COLO668 (cell line): ENCODE measurements at regions not wholly inside any gene's neighbourhood (a gene's known extent, or its start where the extent isn't known, plus 50 kb on each side); places are given as distances from the start of the nearest gene placed in this dataset.
"Not testable (repeated sequence)": the region's sequence is repeated elsewhere in the genome, so short reads cannot be mapped to it uniquely, and the experiment has no call there.

Source experiments
- DNase-seq: peaks from one replicate; lab custom pipeline; 2025; ENCODE audit not compliant: unreplicated experiment; lab: John Stamatoyannopoulos, UW

DNA sequence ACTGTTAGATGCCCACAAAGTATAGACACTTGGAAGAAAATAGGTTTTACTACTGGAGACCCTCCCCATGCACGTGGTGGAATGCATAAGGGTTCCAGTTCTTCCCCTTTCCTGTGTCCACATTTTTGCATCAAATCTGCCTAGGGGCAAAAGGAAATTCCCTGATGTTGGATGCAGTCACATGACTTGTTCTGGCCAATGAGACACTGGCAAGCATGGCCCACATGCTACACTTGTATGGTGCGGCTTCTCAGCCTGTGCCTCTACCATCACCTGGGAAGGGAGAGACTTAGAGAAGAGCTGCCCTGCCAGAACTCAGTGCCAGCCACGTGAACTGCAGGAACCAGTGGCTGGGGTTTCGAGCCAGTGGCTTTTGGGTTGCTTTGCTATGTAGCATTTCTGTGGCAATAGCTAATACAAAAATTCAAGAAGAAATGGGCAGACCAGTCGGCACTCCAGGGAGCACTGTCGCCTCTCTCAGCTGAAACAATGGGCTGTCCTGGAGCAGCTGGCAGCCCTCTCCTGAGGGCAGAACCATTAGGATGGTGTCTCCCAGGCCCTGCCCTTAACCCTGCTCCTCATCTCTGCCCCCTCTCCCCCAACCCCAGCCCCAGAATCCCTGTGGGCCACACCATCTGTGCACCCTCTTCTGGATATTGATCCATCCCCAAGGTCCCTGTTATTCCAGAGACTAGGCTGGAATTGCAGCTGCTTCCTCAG, 634.0 kb downstream of the UQCRFS1 start:
- no peak for DNase-seq

DNA sequence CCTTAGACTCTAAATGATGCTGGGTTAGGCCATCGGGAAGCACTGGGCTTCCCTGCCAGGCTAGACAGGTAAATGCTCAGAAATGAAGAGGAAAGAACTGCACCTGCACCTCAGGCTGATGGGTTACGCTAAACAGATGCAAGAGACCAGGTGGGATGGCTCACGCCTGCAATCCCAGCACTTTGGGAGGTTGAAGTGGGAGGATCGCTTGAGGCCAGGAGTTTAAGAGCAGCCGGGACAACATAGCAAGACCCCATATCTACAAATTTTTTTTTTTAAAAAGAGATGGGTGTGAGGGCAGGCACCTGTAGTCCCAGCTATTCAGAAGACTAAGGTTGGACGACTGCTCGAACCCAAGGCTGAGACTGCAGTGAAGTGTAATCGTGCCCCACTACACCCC, 634.7 kb downstream of the UQCRFS1 start:
- no peak for DNase-seq

DNA sequence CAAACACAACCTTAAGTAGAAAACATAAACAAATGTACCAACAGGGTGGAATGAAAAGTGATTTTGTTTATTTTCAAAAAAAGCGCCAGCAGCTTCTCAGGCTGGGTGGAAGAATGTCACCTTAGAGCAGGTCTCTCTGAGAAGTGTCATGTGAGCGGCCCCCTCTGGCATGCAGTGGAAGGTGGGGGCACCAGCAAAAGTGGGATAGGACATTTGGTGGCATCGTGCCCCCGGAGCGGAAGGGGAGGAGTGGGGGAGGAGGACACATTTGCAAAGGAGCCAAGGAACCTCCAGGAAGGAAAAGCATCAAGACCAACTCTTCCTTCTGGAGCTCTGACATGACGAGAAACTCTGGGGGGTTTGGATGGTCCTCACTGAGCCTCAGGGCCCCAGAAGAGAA, 635.3 kb downstream of the UQCRFS1 start:
- DNase-seq, result no peak

DNA sequence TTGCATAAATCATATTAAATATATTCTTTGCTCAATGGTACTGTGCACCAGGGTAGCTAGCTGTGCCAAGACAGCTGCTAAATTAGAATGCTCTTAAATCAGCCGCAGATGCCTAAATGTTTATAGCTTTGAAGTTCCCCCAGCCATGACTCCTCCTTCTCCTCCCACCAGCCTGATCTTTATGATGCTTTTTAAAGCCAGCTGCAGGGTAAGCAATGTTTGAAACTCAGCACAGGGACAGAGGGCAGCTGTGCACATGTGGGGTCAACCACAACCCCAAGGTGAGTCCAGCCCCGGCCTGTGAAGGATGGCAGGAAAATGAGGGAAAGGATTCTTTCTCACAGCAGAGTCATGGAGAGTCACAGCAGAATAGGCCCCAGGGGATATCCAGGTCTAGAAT, 635.7 kb downstream of the UQCRFS1 start:
- DNase-seq, result no peak

DNA sequence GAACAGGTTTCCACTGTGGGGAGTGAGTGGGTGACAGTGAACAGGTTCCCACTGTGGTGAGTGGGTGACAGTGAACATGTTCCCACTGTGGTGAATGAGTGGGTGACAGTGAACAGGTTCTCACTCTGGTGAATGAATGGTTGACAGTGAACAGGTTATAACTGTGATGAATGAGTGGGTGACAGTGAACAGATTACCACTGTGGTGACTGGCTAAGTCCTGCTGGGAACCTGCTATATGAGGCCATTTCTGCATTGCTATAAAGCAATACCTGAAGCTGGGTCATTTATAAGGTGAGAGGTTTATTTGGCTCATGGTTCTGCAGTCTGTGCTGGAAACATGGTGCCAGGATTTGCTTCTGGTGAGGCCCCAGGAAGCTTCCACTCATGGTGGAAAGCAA, 637.1 kb downstream of the UQCRFS1 start:
- no peak for DNase-seq

DNA sequence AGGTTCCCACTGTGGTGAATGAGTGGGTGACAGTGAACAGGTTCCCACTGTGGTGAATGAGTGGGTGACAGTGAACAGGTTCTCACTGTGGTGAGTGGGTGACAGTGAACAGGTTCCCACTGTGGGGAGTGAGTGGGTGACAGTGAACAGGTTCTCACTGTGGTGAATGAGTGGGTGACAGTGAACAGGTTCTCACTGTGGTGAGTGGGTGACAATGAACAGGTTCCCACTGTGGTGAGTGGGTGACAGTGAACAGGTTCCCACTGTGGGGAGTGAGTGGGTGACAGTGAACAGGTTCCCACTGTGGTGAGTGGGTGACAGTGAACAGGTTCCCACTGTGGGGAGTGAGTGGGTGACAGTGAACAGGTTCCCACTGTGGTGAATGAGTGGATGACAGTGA, 637.6 kb downstream of the UQCRFS1 start:
- not testable (repeated sequence) for DNase-seq

DNA sequence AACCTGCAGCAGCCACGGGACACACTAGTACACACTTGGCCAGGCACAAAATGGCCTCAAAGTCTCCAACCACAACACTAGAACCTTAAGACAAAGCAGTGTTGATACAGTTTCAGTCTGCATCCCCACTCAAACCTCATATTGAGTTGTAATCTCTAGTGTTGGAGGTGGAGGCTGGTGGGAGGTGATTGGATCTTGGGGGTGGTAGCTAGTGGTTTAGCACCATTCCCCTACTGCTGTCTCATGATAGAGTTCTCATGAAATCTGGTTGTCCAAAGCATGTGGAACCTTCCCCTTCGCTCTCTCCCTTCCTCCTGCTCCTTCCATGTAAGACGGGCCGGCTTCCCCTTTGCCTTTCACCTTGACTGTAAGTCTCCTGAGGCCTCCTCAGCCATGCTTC, 638.7 kb downstream of the UQCRFS1 start:
- DNase-seq, result no peak

DNA sequence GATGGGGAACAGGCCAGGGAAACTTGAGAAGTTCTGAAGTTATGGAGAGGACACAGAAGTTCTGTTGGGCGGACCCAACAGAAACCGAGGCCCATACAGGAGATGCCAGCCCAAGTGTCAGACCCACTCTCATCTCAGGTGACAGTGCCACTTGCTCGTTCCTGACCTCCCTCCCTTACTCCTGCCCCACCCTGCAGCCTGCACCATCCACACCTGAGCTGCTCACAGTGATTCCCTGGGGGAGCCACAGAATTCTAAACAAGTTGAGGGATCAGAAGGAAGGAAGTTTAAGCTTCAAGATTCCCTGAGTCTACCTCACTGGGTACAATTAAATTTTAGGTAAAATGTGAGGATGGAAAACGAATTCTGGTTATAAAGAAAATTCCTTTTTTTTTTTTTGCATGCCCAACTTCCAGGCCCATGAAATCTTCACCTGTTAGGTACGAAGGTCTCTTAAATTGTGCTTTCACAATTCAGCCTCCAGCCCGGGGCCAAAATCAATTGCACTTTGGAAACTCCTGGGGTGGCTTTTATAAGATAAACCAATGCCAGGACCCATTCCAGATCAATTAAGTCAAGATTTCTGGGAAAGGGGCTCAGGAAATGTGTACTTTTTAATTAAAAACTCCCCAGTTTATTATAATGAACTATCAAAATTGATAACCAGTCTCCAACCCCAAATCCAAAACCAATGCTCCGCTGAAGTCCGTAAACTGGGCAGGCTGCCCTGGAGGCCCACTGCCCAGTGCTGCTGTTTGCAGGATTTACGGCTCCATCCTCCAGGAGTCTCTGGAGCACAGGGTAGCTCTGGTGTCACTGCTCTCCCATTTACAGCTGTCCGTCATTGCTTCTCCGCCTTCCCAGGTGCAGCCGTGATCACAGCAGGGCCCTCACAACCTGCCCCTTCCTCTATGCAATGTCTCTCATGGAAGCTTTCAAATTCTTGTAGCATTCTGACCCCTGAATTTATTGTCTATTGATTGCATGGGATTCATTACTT, 643.5 kb downstream of the UQCRFS1 start:
- DNase-seq, result no peak

DNA sequence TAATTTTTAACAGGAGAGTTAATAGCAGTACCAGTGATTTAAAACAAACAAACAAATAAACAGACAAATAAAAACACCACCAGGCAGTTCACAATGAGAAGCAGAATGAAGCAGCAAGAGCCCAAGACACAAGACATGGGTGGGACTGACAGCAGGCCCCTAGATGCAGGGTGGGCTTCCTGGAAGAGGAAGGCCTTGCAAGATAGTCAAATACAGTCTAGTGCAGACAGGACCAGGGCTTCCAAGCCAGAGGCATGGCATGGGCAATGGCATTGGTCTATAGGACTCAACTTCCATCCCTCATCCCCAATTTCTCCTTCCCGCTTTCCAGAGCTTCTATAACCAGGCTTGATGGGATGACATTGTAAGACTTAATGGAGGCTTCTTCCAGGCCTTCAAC, 645.1 kb downstream of the UQCRFS1 start:
- no peak for DNase-seq

DNA sequence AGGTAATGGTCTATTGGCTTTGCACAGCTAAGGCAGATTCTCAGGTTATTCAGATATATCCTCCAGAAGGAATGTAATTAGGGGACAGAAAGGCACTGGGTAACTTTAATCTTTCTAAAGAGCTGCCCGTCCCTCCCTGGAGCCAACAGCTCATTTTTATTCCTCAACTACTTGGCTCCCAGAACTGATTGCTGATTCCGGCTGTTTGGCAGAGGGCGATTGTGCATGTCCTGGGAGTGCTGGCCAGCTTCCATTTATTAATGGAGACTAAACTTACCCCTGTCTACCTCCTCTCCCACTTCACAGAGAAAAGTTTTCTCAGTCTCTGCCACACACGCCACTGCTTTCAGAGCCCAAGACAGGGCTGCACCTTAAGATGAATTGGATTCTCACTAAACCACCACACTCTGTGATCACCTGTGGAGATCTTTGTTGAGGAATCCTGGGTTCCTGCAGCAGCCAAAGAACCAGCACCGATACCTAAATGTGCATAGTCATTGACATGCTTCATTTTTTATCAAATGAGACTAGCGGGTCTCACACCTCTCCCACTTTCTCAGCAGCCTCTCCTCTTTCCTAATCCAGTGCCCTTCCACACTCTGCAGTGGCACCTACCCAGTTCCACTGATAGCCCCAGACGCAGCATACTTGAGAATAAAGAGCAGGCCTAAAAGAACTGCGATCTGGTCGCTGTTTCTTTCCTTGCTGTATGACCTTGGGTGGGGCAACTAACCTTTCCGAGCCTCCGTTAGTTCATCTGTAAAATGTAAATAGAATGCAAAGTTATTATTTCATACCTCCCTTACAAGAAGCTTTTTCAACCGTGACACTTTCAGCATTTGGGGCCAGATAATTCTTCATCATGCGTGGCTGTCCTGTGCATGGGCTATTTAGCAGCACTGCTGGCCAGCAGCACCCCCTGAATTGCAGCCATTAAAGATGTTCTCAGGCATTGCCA, 648.7 kb downstream of the UQCRFS1 start:
- no peak for DNase-seq

DNA sequence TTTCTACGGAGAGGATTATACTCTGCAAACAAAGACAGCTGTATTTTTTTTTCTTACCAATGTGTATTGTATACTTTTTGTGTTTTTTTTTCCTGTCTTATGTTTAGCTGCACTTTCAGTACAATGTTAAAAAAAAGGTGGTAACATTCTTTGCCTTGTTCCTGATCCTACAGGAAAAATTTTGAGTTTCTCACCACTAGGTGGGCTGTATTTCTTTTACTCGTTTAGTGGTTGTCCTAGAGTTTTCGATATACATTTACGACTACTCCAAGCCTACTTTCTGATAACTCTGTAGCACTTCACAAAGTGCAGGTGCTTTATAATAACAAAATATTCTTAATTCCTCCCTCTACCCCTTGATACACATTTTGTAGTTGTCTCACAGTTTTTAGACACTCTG, 652.2 kb downstream of the UQCRFS1 start:
- no peak for DNase-seq

DNA sequence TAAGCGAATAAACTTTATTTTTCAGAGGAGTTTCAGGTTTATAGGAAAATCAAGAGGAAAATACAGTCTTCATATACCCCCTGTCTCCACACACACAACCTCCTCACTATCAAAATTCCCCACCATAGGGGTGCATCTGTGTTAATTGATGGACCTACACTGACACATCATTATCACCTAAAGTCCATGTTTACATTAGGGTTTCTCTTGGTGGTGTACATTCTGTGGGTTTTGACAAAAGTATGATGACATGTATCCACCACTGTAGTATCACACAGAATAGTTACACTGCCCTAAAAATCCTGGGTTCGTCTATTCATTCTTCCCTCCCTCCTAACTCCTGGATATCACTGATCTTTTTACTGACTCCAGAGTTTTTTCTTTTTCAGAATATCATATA, 654.2 kb downstream of the UQCRFS1 start:
- no peak for DNase-seq

DNA sequence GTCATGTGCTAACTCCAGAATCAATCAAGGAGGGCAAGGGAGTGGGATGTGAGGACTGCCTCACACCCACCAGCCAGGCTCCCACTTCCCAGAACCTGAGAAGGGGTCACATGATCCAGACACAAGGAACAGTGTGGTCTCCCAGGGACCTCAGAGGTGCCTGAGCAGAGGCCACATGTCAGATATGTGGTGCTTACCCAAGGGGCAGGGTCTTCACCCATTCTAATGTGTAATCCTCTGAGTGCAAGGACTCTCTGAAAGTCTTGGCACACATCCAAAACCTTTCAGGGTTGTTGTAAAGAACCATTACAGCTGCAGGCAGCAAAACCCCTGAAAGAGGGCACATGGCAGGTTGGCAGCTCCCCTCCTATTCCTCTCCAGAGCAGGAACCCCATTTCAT, 656.6 kb downstream of the UQCRFS1 start:
- no peak for DNase-seq

DNA sequence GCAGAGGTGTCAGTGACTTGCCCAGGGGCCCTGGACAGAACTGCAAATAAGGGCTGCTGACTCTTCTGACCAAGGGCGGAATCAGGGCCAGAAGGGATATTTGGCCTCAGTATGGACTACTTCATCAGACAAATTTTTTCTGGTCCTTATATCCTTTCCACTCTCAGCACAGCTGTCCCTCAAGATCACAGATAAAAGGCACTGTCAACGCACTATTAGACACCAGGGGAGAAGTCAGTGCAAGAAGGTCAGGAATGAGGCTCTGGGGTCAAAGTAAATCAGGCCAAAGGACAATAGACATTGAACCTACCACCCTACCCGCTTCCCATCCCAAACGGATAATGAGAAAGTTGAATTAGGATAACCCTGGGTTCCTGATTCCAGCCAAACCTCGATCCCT, 657.6 kb downstream of the UQCRFS1 start:
- DNase-seq, result no peak

DNA sequence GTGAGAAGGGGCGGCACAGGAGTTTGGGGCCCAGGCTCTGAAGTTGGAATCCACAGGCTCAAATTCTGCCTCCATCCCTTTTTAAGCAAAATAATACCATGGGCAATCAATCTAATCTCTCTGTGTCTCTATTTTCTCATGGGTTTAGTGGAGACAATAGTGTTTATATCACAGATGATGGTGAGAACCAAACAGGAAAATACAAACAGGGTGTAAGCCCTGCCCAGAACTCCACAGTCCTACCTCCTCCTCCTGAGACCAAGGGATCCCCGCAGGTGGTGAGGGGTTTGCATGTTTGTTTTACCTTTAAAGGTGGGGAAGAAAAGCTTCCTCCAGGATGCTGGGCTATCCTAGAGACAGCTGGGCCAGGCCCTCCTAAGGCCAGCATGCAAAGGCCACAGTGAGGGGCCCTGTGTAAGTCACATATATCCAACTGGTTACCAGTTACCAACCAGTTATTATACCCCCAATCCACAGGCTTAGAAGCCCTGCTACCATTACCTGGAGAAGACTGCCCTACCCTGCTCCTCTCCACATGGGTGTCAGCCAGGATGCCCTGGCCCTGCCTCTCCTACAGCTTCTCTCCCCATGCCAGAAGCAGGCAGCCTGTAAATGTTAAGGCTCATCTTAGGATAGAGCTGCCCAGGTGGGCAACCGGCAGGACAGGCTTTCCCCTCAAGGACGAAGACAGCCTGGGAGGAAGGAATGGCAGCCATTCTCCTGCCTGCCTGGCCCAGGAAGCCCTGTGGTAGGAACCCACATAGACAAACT, 658.4 kb downstream of the UQCRFS1 start:
- no peak for DNase-seq

DNA sequence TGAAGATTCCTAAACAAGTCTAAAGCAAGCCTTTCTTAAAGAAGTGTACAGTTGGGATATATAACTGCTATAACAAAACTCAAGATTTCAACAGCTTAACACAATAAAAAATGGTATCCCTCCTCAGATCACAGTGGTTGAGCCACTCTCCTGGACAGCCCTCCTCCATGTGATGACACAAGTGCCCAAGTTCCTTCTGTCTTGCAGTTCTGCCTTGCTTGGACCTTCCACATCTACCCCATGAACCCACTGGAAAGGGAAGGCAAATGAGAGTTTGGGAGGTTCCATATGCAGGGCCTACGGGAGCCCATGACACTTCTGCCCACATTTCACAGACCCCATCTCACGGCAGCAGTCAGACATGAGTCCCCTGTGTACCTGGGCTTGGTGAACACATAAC, 659.2 kb downstream of the UQCRFS1 start:
- no peak for DNase-seq

DNA sequence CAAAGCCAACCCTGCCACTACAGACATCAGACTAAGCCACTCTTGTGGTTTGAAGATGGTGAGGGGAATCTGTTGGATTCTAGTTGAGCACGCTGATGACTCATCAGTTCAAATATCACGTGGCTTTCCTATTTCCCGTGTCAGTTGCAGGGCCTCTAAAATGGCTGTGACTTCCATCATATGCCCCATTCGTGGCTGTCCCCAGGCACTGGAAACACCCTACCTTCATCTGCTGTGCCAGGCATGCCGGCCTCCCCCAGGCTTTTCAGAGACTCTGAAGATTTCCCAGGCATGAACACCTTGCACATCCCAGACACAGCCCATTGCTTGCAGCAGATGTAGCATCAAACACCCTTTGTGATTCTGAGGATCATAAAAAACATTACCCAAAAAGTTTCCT, 659.9 kb downstream of the UQCRFS1 start:
- no peak for DNase-seq

DNA sequence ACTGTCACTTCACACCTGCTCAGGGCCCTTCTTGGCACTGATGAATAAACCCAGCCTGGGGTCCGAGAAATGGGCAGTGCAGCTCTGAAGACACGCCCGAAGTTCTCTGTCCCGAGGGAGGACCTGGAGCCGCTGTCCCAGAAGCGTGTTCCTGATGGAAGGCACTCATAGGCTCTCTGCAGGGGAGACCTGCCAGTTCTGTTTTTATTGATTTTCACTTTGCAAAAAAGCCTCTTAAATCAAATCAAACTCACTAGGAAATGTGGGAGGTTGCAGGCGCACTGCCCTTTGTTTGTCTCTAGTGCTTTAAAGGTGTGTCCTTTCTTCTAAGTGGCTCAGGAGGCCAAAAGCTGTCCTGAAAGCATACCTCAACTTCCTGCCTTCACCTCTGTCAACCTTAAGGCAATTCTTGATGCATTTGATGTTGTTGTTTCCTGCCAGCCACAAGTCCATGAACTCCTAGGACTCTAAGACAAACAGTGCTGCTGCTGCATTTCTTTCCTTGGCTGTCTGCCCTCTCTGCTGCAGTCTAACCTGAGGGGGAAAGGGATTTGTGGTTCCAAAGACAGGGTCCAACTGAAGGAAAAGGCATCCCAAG, 663.2 kb downstream of the UQCRFS1 start:
- no peak for DNase-seq

DNA sequence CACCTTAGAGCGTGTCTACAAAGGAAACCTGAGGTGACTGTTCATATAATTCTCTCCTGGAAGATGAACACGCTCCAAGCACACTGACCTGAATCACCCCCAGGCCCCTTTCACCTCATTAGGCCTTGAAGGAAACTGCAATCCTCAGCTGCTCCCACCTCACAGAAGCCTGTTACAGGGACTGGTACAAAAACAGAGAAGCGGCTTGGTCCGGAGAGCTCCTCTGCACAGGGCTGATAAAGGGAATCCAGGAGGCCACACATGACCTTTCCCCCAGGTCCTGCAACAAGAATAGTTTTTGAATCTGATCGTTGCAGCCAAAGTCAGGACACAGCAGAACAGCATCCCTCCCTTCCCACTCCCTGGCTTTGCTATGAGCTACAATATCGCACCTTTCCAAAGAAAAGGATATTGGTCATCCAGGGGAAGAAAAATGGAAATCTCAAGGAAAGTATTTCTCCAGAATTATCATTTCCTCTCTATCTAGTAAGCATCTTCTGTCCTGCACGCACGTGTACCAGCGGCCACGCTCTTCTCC, 666.7 kb downstream of the UQCRFS1 start:
- no peak for DNase-seq

DNA sequence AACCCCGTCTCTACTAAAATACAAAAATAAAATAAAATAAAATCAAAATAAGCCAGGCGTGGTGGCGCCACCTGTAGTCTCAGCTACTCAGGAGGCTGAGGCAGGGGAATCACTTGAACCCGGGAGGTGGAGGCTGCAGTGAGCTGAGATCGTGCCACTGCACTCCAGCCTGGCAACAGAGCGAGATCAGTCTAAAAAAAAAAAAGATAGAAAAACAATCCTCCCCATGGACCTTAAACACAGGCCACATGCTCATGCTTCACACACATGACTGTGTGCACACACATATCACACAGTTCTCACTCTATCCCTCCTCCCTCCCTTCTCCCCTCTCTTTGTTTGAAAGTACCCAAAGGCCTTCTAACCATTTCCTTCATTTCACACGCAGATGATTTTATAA, 667.6 kb downstream of the UQCRFS1 start:
- DNase-seq, result not testable (repeated sequence)
